ENCODE measurements at regions not wholly inside any gene's neighbourhood (a gene's known extent, or its start where the extent isn't known, plus 50 kb on each side); places are given as distances from the start of the nearest gene placed in this dataset.

DNA sequence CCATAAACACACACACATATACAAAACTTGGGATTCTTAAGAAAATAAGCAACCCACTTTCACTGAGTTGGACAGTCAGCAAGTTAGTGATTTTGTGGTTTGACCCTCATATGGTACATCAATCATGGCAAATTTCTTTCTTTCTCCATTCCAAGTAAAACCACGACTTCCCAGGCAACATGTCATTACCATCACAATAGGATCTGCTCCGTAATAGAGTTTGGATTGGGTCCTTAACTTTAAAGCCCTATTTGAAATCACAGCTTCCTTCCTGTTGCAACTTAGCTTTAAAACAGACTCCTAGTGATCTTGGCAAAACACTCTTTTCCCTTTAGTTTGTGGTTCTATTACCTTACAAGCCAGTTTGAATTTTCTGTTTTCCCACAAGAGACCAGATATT is 483.6 kb downstream of the INHBA start:
- DNase-seq (ENCODE audit: insufficient read length, low spot score) (no peak), FAIRE-seq (no peak)

DNA sequence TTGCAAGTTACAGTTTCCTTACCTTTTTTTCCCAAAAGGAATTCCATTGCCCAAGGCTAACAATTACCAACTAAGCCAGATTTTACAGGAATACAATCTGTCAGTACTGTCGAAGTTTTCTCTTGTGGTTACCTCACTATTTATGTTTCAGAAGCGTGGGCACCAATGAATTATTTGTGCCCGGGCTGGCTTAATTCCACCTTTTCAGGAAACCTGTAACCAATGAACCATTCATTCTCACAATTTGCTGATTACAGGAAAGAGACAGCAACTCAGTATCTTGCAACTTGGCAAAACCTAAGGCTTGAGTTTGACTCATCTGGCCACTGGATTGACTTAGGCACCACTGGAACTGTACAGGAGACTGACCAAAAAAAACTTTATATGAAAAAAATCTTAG is 485.6 kb downstream of the INHBA start:
- DNase-seq (ENCODE audit: insufficient read length, low spot score) (no peak), FAIRE-seq (no peak)
- TF ChIP-seq, protein P1, sequence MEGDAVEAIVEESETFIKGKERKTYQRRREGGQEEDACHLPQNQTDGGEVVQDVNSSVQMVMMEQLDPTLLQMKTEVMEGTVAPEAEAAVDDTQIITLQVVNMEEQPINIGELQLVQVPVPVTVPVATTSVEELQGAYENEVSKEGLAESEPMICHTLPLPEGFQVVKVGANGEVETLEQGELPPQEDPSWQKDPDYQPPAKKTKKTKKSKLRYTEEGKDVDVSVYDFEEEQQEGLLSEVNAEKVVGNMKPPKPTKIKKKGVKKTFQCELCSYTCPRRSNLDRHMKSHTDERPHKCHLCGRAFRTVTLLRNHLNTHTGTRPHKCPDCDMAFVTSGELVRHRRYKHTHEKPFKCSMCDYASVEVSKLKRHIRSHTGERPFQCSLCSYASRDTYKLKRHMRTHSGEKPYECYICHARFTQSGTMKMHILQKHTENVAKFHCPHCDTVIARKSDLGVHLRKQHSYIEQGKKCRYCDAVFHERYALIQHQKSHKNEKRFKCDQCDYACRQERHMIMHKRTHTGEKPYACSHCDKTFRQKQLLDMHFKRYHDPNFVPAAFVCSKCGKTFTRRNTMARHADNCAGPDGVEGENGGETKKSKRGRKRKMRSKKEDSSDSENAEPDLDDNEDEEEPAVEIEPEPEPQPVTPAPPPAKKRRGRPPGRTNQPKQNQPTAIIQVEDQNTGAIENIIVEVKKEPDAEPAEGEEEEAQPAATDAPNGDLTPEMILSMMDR (IDR thresholded peaks at IDR 0.05; ENCODE audit: insufficient read depth, missing control alignments) = no peak

More for the DNA sequence above, 483.6 kb downstream of the INHBA start:
- TF ChIP-seq, protein P1 (IDR thresholded peaks at IDR 0.05; ENCODE audit: insufficient read depth, missing control alignments) = no peak

DNA sequence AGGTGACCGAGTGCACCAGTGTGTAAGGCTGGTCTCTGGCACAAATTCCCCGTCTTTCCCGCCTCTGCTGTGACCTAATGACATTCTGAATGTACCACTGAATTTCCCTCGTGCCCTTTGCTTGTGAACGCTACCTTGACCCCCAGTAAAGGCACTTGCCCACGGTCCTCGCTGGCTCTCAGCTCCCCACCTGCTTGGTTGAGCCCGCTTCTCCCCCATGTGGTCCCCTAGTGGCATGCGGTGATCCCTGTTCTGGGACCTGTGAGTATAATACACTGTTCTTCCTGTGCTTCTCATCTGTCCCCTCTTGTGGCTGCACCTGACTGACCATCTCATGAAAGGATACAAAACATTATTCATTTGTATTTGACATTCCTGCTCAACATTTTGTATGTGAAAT is 495.7 kb downstream of the INHBA start:
- TF ChIP-seq, protein P1 (IDR thresholded peaks at IDR 0.05; ENCODE audit: insufficient read depth, missing control alignments) = no peak
- DNase-seq (ENCODE audit: insufficient read length, low spot score) (no peak), FAIRE-seq (no peak)

DNA sequence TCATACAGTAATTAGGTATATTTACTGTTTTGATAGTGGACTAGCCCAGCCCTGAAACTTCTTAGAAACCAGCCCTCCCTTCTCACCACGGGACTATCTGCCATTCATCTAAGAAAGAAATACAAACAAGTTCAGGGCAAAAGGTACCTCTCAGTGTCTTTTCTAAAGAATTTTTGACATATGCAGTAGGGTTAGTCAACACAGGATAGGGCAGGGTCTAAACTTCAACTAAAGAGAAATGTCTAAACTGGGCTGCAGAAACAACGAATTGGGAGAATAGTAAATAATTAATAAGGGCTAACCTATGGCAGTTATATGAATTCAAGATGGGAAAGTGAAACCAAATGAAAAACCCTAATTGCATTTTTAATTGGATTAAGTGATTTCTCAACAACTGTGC is 496.6 kb downstream of the INHBA start:
- DNase-seq (ENCODE audit: insufficient read length, low spot score) (no peak), FAIRE-seq (no peak)
- TF ChIP-seq, protein P1 (IDR thresholded peaks at IDR 0.05; ENCODE audit: insufficient read depth, missing control alignments) = no peak

DNA sequence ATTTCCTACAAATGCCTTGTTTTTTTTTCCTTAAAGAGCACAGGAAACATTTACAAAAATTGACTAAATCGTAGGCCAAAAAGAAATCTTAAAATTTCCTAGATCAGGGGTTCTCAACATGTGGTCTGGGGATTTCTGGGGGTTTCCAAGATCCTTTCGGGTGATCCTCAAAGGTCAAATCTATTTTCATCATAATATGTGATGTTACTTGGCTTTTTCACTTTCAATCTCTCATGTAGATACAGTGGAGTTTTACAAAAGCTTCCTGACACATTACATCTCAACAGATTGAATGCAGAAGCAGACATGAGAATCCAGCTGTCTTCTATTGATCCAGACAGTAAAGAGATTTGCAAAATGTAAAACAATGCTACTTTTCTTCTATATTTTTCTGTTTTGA is 497.3 kb downstream of the INHBA start:
- DNase-seq (ENCODE audit: insufficient read length, low spot score) (no peak), FAIRE-seq (no peak)
- TF ChIP-seq, protein P1 (IDR thresholded peaks at IDR 0.05; ENCODE audit: insufficient read depth, missing control alignments) = no peak

DNA sequence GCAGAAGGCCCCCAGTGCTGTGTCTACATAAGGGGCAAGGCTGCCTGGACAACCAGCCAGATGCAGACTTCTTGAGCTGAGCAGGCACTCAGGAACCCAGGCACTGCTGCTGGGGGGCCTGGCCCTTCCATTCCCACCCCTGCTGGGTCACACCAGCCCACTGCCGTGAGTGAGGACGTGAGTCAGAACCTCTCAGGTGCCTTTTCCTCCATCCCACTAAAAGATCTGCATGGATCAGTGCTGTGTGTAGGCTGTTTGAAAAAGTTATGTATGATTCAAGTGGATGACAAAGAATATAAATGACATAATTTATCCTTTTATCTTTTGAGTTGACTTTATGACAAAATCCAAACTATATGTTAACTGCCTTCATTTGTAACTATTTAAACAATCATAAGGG is 499.3 kb downstream of the INHBA start:
- TF ChIP-seq, protein P1 (IDR thresholded peaks at IDR 0.05; ENCODE audit: insufficient read depth, missing control alignments) = no peak
- DNase-seq (ENCODE audit: insufficient read length, low spot score) = no peak
- FAIRE-seq = no peak

DNA sequence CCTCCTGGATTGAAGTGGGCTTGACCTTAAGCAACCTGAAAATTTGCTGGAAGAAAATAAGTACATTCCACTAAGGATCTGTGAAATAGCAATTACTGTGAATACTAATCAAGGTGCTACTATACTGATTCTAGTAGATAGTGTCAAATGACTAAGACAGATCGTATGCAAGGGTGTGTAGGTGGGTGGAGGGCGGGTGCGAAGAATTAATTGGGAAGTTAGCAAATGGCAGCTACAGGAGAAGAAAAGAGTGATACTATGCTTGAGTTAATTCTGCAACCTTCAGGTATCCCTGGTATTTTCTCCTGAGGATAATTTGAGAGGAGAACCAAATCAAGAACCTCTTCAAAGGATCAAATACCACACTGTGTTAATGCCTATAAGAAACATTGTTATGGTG is 501.9 kb downstream of the INHBA start:
- FAIRE-seq = no peak

More for the DNA sequence above, 501.9 kb downstream of the INHBA start:
- TF ChIP-seq, protein P1 (IDR thresholded peaks at IDR 0.05; ENCODE audit: insufficient read depth, missing control alignments) = no peak
- no peak for DNase-seq (ENCODE audit: insufficient read length, low spot score)

All from D721Med (cell line).